ENCODE measurements at regions not wholly inside any gene's neighbourhood (a gene's known extent, or its start where the extent isn't known, plus 50 kb on each side); places are given as distances from the start of the nearest gene placed in this dataset.

- in situ Hi-C loops (cut with HindIII; ENCODE audit: low sequenced_read_pairs) = no loop called here
Observed at GRCh38 chr5:39475159-39475571, 50.4 kb upstream of the DAB2 start.

Data from DLD1 (cell line).